B cell (primary cell): ENCODE measurements at regions not wholly inside any gene's neighbourhood (a gene's known extent, or its start where the extent isn't known, plus 50 kb on each side); places are given as distances from the start of the nearest gene placed in this dataset.

Source experiments
- ATAC-seq: fragments of 200-7000 bp; cut with Tn5 transposase; one replicate; pipeline ENCODE4 v1.10.0; 2021; ENCODE audit warnings: low read depth, mild to moderate bottlenecking, moderate number of reproducible peaks, moderate library complexity
- CTCF ChIA-PET: fragments of 350-600 bp; sonication (Branson Sonifier 250); formaldehyde crosslinking; loops from one replicate; lab custom pipeline; 2021; ENCODE audit warnings: antibody characterized with exemption, inconsistent platforms; lab: Charles Lee
- POLR2A ChIA-PET: fragments of 350-600 bp; sonication (Branson Sonifier 250); formaldehyde crosslinking; loops from one replicate; lab custom pipeline; 2021; ENCODE audit warnings: antibody characterized with exemption; lab: Charles Lee
- DNase-seq: peaks from one replicate; pipeline ENCODE4 v3.0.0; 2013
- H2AFZ ChIP-seq: 2 replicates; pipeline ENCODE4 v1.6.1; 2012; ENCODE audit warnings: mild to moderate bottlenecking, low read depth, low read length; ENCODE audit not compliant: insufficient read depth, poor library complexity, severe bottlenecking
- H3K27ac ChIP-seq, 2 donors: 1 replicate in 1 of 2; 2 replicates in 1 of 2; pipeline ENCODE4 v1.5.1; 2012 to 2013; ENCODE audit warnings: low read length in 2 of 2, mild to moderate bottlenecking in 2 of 2, moderate library complexity in 1 of 2
- H3K27me3 ChIP-seq, 4 experiments: fragments of 200-600 bp in 1 of 4; sonication (generic) in 1 of 4; replicated peaks in 1 of 4; 1 replicate in 2 of 4; 2 replicates in 2 of 4; pipeline versions ENCODE4 v1.6.1 to v1.7.0; 2013 to 2016; ENCODE audit warnings: low read length in 3 of 4, mild to moderate bottlenecking in 2 of 4, mixed read lengths in 1 of 4, moderate library complexity in 1 of 4; ENCODE audit not compliant: insufficient read depth in 4 of 4, control insufficient read depth in 3 of 4; ENCODE audit errors: control extremely low read depth in 1 of 4
- H3K36me3 ChIP-seq, 2 experiments: replicated peaks in 1 of 2; 1 replicate in 1 of 2; 2 replicates in 1 of 2; pipeline versions ENCODE4 v1.6.1 to v1.7.1; 2013; ENCODE audit warnings: low read length in 1 of 2; ENCODE audit not compliant: insufficient read depth in 2 of 2, control insufficient read depth in 1 of 2; ENCODE audit errors: control extremely low read depth in 1 of 2, extremely low read depth in 1 of 2
- H3K4me1 ChIP-seq, 2 donors: fragments of 200-600 bp in 1 of 2; sonication (generic) in 1 of 2; 1 replicate in 1 of 2; 2 replicates in 1 of 2; pipeline versions ENCODE4 v1.5.1 to v1.6.1; 2013 to 2017; ENCODE audit warnings: low read length in 2 of 2; ENCODE audit not compliant: control insufficient read depth in 2 of 2, insufficient read depth in 2 of 2
- H3K4me2 ChIP-seq: replicated peaks from 2 replicates; pipeline ENCODE3; 2012; ENCODE audit warnings: mild to moderate bottlenecking, low read depth, low read length; ENCODE audit not compliant: poor library complexity, severe bottlenecking
- H3K4me3 ChIP-seq, 5 experiments: fragments of 200-600 bp in 1 of 5; sonication (generic) in 1 of 5; 1 replicate in 3 of 5; 2 replicates in 2 of 5; pipeline versions ENCODE4 v1.5.1 to v1.7.0; 2011 to 2016; ENCODE audit warnings: low read length in 4 of 5, mild to moderate bottlenecking in 4 of 5, low read depth in 2 of 5, control low read depth in 1 of 5, moderate library complexity in 1 of 5; ENCODE audit not compliant: insufficient read depth in 1 of 5; ENCODE audit errors: control extremely low read depth in 1 of 5, extremely low read depth in 1 of 5
- H3K79me2 ChIP-seq: fragments of 200-600 bp; sonication (generic); one replicate; pipeline ENCODE4 v1.6.0; 2016; ENCODE audit warnings: low read length; ENCODE audit not compliant: control insufficient read depth, insufficient read depth
- H3K9ac ChIP-seq: fragments of 200-600 bp; sonication (generic); 2 replicates; pipeline ENCODE4 v1.6.1; 2017; ENCODE audit warnings: mild to moderate bottlenecking, low read length, moderate library complexity
- H3K9me3 ChIP-seq, 3 donors: one replicate each; pipeline versions ENCODE4 v1.6.1 to v1.7.1; 2013; ENCODE audit warnings: low read length in 2 of 3; ENCODE audit not compliant: control insufficient read depth in 2 of 3, insufficient read depth in 1 of 3; ENCODE audit errors: control extremely low read depth in 1 of 3
- H4K20me1 ChIP-seq: 2 replicates; pipeline ENCODE4 v1.6.0; 2012; ENCODE audit warnings: mild to moderate bottlenecking, low read length; ENCODE audit not compliant: insufficient read depth, control insufficient read depth, poor library complexity, severe bottlenecking
- H3K27ac Mint-ChIP-seq: one replicate; pipeline ENCODE4 v1.8.0; 2021; ENCODE audit warnings: mixed read lengths
- H3K27me3 Mint-ChIP-seq: one replicate; pipeline ENCODE4 v1.8.0; 2021; ENCODE audit warnings: mixed read lengths
- H3K4me1 Mint-ChIP-seq: one replicate; pipeline ENCODE4 v1.8.0; 2021; ENCODE audit warnings: mixed read lengths
- H3K4me3 Mint-ChIP-seq: one replicate; pipeline ENCODE4 v1.8.0; 2021; ENCODE audit warnings: mixed read lengths
- H3K9me3 Mint-ChIP-seq: one replicate; pipeline ENCODE4 v1.8.0; 2022; ENCODE audit warnings: mixed read lengths; ENCODE audit not compliant: insufficient read depth
- CTCF ChIP-seq: fragments of 200-600 bp; IDR thresholded peaks from one replicate; pipeline ENCODE4 v1.8.0; 2022; ENCODE audit warnings: antibody characterized with exemption, mild to moderate bottlenecking
- EZH2 ChIP-seq: IDR thresholded peaks from 2 replicates; pipeline ENCODE4 v1.6.1; 2012; ENCODE audit warnings: borderline replicate concordance, low read depth, mild to moderate bottlenecking, moderate library complexity, low read length; ENCODE audit not compliant: insufficient read depth, poor library complexity, severe bottlenecking
- WGBS: methylation state at CpG from one replicate; pipeline ENCODE4 v1.1.5; 2013; ENCODE audit warnings: missing lambda C conversion rate; ENCODE audit not compliant: insufficient coverage; 5-methylcytosine and 5-hydroxymethylcytosine counted together
- intact Hi-C: fragments of 100-400 bp; cut with micrococcal nuclease; formaldehyde crosslinking; loops from one replicate; pipeline ENCODE4 v1.10.0; 2022

DNA sequence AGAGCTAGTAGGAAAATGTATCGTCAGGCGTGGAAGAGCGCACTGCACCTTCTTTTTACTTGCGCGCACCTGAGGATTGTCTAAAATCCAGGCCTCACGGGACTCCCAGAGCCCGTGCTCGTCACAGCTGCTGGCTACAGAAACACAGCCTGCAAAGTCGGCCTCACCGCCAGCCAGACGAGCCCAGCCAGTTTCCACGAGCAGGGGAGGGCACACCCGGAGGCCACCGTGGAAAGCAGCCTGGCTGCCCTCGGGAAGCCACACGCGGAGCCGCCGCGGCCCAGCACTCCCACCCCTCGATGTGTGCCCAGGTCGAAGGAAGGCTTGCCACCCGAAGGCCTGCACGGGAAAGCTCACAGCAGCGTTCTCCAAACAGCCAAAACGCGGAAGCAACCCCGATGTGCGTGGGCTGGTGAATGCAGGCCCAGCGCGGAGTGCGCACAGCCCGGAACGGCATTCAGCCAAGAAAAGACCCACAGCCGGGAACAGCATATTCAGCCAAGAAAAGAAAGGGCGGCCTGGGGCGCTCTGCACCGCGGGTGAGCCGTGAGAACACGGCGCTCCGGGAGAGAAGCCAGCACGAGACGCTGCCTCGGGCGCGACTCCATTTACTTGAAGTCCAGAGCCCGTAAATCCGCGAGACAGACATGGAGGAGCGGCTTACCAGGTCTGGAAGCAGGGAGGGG, 53.9 kb upstream of the SALL3 start:
- no peaks in the 10 kb centered on the region for H3K27me3 ChIP-seq
- WGBS = 95% methylated on average over 52 of the region's 52 CpGs
- H3K36me3 ChIP-seq = no peaks in the 10 kb centered on the region
- H3K9ac ChIP-seq = no peak overlapping the region
- Mint-ChIP-seq H3K4me1 (no peaks in the 10 kb centered on the region), H3K9me3 (no peaks in the 10 kb centered on the region), H3K27ac (no peak overlapping the region), H3K27me3 (no peaks in the 10 kb centered on the region), H3K4me3 (no peak overlapping the region)
- H3K4me3 ChIP-seq = no peak overlapping the region
- DNase-seq (no peak), ATAC-seq (no peak)
- intact Hi-C loops = no loop called here
- H2AFZ ChIP-seq = no peak overlapping the region
- TF ChIP-seq CTCF (no peak), EZH2 (no peak)
- H3K9me3 ChIP-seq = peaks cover 0 to 23% (median 0%) of the 10 kb centered on the region in 3 donors
- ChIA-PET POLR2A (no interaction called here), CTCF (no interaction called here)
- no peak overlapping the region for H3K27ac ChIP-seq
- no peaks in the 10 kb centered on the region for H3K4me1 ChIP-seq
- H4K20me1 ChIP-seq = no peaks in the 10 kb centered on the region
- H3K4me2 ChIP-seq = no peak overlapping the region
- no peaks in the 10 kb centered on the region for H3K79me2 ChIP-seq

GRCh38 chr18:78926243-78926615, 53.4 kb upstream of the SALL3 start:
- Histone ChIP-seq H3K36me3 (no peaks in the 10 kb centered on the region), H3K4me1 (no peaks in the 10 kb centered on the region), H3K4me3 (no peak overlapping the region), H3K27ac (no peak overlapping the region), H3K27me3 (no peaks in the 10 kb centered on the region), H2AFZ (no peak overlapping the region), H4K20me1 (no peaks in the 10 kb centered on the region), H3K9me3 (peaks cover 0 to 23% (median 0%) of the 10 kb centered on the region in 3 donors), H3K79me2 (no peaks in the 10 kb centered on the region), H3K4me2 (no peak overlapping the region), H3K9ac (no peak overlapping the region)
- no peak overlapping the region for H3K4me3 Mint-ChIP-seq
- intact Hi-C loops = no loop called here
- H3K4me1 Mint-ChIP-seq = no peaks in the 10 kb centered on the region
- CTCF ChIA-PET = no interaction called here
- POLR2A ChIA-PET = no interaction called here
- H3K27ac Mint-ChIP-seq = no peak overlapping the region
- 92% methylated on average over 12 of the region's 12 CpGs for WGBS
- ATAC-seq (no peak), DNase-seq (no peak)
- H3K9me3 Mint-ChIP-seq = no peaks in the 10 kb centered on the region
- H3K27me3 Mint-ChIP-seq = no peaks in the 10 kb centered on the region
- TF ChIP-seq EZH2 (no peak), CTCF (no peak)
